SK-N-SH treated with all-trans-retinoic acid at 6 μM for 48 hours (cell line): ENCODE measurements at regions not wholly inside any gene's neighbourhood (a gene's known extent, or its start where the extent isn't known, plus 50 kb on each side); places are given as distances from the start of the nearest gene placed in this dataset.

Source experiments
- ATAC-seq: fragments of 200-7000 bp; cut with Tn5 transposase; 3 replicates; pipeline ENCODE4 v1.9.1; 2020; ENCODE audit warnings: mild to moderate bottlenecking, moderate library complexity
- ARNTL ChIP-seq: fragments of 450-650 bp; formaldehyde crosslinking; IDR thresholded peaks from 2 replicates; pipeline ENCODE4 v1.5.0; 2020; ENCODE audit warnings: low read depth, mild to moderate bottlenecking, moderate library complexity, borderline replicate concordance
- BACH2 ChIP-seq: fragments of 250-450 bp; sonication (Bioruptor Pico); IDR thresholded peaks from 2 replicates; pipeline ENCODE4 v1.9.0; 2021; ENCODE audit warnings: mild to moderate bottlenecking, borderline replicate concordance
- GLIS3 ChIP-seq: fragments of 250-450 bp; sonication (Bioruptor Pico); IDR thresholded peaks from 2 replicates; pipeline ENCODE4 v1.5.0; 2020; ENCODE audit warnings: mild to moderate bottlenecking, moderate library complexity
- ISL1 ChIP-seq: fragments of 250-450 bp; sonication (Bioruptor Pico); IDR thresholded peaks from 2 replicates; pipeline ENCODE4 v2.1.2; 2022; ENCODE audit warnings: mild to moderate bottlenecking, moderate library complexity
- OSR1 ChIP-seq: fragments of 250-450 bp; sonication (Bioruptor Pico); IDR thresholded peaks from 2 replicates; pipeline ENCODE4 v1.8.0; 2022; ENCODE audit warnings: moderate library complexity, mild to moderate bottlenecking, inconsistent platforms
- PPARA ChIP-seq: fragments of 250-450 bp; sonication (Bioruptor Pico); IDR thresholded peaks from 2 replicates; pipeline ENCODE4 v1.5.0; 2020; ENCODE audit warnings: mild to moderate bottlenecking, borderline replicate concordance
- RARB ChIP-seq: fragments of 250-450 bp; sonication (Bioruptor Pico); IDR thresholded peaks from 2 replicates; pipeline ENCODE4 v1.8.0; 2021; ENCODE audit warnings: mild to moderate bottlenecking, moderate library complexity
- TCF4 ChIP-seq: fragments of 250-450 bp; sonication (Bioruptor Pico); IDR thresholded peaks from 2 replicates; pipeline ENCODE4 v1.8.0; 2021; ENCODE audit warnings: mild to moderate bottlenecking, moderate library complexity, borderline replicate concordance
- TOX ChIP-seq: fragments of 250-450 bp; sonication (Bioruptor Pico); IDR thresholded peaks from 2 replicates; pipeline ENCODE4 v1.8.0; 2021; ENCODE audit warnings: mild to moderate bottlenecking, moderate library complexity, borderline replicate concordance
- ZFP3 ChIP-seq: fragments of 250-450 bp; sonication (Bioruptor Pico); IDR thresholded peaks from 2 replicates; pipeline ENCODE4 v1.5.0; 2020; ENCODE audit warnings: mild to moderate bottlenecking, moderate library complexity
- ZFP30 ChIP-seq: fragments of 450-650 bp; formaldehyde crosslinking; IDR thresholded peaks from 2 replicates; pipeline ENCODE4 v1.5.0; 2022; ENCODE audit warnings: mild to moderate bottlenecking, moderate library complexity
- ZNF565 ChIP-seq: fragments of 450-650 bp; formaldehyde crosslinking; conservative IDR thresholded peaks from 2 replicates; pipeline ENCODE4 v1.5.0; 2020; ENCODE audit warnings: low read depth, mild to moderate bottlenecking, moderate library complexity
- ZNF70 ChIP-seq: fragments of 450-650 bp; formaldehyde crosslinking; IDR thresholded peaks from 2 replicates; pipeline ENCODE4 v1.5.0; 2020; ENCODE audit warnings: mild to moderate bottlenecking, moderate library complexity
- ZNF8 ChIP-seq: fragments of 450-650 bp; formaldehyde crosslinking; IDR thresholded peaks from 2 replicates; pipeline ENCODE4 v1.5.0; 2020; ENCODE audit warnings: mild to moderate bottlenecking, moderate library complexity
- TF ChIP-seq, protein P1 (sequence below): fragments of 250-450 bp; sonication (Bioruptor Pico); IDR thresholded peaks from 2 replicates; pipeline ENCODE4 v1.8.0; 2021; ENCODE audit warnings: low read depth, mild to moderate bottlenecking, moderate library complexity, borderline replicate concordance
- TF ChIP-seq, protein P2 (sequence below): fragments of 250-450 bp; sonication (Bioruptor Pico); IDR thresholded peaks from 2 replicates; pipeline ENCODE4 v1.8.0; 2020; ENCODE audit warnings: mild to moderate bottlenecking, moderate library complexity, borderline replicate concordance
- TF ChIP-seq, protein P3 (sequence below): fragments of 250-450 bp; sonication (Bioruptor Pico); IDR thresholded peaks from 2 replicates; pipeline ENCODE4 v1.5.1; 2021; ENCODE audit warnings: mild to moderate bottlenecking, moderate library complexity
- TF ChIP-seq, protein P4 (sequence below): fragments of 250-450 bp; sonication (Bioruptor Pico); IDR thresholded peaks from 2 replicates; pipeline ENCODE4 v1.5.1; 2020; ENCODE audit warnings: low read depth, mild to moderate bottlenecking, moderate library complexity
- TF ChIP-seq, protein P5 (sequence below): fragments of 250-450 bp; sonication (Bioruptor Pico); IDR thresholded peaks from 2 replicates; pipeline ENCODE4 v1.5.0; 2020; ENCODE audit warnings: mild to moderate bottlenecking, moderate library complexity

DNA sequence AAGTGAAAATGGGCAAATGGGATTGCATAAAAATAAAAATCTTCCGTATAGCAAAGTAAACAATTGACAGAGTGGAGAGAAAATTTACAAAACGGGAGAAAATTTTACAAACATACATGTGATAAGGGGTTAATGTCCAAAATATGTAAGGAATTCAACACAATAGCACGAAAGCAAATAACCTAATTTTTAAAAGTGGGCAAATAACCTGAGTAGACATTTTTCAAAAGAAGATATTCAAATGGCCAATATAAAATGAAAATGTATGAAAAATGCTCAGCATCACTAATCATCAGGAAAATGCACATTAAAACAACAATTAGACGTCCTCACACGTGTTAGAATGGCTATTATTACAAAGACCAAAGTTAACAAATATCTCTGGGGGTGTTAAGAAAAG, 441.5 kb downstream of the HTR1B start:
- TF ChIP-seq, protein P1, sequence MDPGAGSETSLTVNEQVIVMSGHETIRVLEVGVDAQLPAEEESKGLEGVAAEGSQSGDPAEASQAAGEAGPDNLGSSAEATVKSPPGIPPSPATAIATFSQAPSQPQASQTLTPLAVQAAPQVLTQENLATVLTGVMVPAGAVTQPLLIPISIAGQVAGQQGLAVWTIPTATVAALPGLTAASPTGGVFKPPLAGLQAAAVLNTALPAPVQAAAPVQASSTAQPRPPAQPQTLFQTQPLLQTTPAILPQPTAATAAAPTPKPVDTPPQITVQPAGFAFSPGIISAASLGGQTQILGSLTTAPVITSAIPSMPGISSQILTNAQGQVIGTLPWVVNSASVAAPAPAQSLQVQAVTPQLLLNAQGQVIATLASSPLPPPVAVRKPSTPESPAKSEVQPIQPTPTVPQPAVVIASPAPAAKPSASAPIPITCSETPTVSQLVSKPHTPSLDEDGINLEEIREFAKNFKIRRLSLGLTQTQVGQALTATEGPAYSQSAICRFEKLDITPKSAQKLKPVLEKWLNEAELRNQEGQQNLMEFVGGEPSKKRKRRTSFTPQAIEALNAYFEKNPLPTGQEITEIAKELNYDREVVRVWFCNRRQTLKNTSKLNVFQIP, result no peak
- TF ChIP-seq BACH2 (CRISPR knock-in tag) (no peak), ZFP3 (CRISPR knock-in tag) (no peak), ZNF70 (CRISPR knock-in tag) (no peak), TOX (CRISPR knock-in tag) (no peak)
- no peak for ATAC-seq

DNA sequence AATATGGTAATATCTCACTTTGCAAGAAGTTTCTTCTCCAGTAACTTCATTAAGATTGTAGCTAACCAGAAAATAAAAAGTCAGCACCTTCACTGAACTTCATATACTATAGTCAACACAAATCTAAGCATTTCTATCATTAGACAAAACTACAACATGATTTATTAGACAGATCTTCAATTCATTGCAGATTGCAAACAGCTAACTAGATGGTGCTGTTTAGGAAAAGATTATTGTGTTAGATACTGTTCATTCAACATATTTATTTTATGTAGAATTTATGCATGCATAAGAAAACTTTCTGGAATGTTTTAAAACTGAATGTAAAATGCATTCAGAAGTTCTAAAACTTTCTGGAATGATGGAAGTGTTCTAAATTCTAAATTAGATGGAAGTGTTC, 442.1 kb downstream of the HTR1B start:
- ATAC-seq, result no peak

DNA sequence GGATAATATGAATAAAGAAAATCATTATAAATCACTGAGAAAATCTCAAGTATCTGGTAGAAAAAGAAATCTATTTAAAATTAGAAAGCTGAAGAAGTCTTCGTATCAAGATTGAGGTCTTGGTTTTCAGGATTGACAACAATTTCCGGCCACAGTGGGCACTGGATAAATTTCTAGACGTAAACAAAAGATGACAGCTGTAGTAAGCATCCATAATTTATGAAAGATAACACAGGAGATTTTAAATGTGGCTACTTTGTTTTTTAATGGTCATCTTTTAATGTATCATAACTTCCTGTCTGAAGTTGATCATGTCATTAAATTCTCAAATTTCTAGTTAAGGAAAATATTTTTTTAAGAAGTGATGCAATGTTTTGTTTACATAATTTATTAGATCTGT, 444.2 kb downstream of the HTR1B start:
- ATAC-seq, result no peak
- TF ChIP-seq, protein P1, result no peak
- TF ChIP-seq ZNF565 (no peak), TOX (CRISPR knock-in tag) (no peak), ZFP30 (CRISPR knock-in tag) (no peak), RARB (CRISPR knock-in tag) (no peak), GLIS3 (no peak), ISL1 (no peak), ZNF8 (no peak), ARNTL (no peak)
- TF ChIP-seq, all 23 proteins: peak for 0

More for the DNA sequence above, 442.1 kb downstream of the HTR1B start:
- TF ChIP-seq ARNTL, result no peak
- no peak for TF ChIP-seq PPARA (CRISPR knock-in tag)
- no peak for TF ChIP-seq GLIS3
- TF ChIP-seq, protein P2, sequence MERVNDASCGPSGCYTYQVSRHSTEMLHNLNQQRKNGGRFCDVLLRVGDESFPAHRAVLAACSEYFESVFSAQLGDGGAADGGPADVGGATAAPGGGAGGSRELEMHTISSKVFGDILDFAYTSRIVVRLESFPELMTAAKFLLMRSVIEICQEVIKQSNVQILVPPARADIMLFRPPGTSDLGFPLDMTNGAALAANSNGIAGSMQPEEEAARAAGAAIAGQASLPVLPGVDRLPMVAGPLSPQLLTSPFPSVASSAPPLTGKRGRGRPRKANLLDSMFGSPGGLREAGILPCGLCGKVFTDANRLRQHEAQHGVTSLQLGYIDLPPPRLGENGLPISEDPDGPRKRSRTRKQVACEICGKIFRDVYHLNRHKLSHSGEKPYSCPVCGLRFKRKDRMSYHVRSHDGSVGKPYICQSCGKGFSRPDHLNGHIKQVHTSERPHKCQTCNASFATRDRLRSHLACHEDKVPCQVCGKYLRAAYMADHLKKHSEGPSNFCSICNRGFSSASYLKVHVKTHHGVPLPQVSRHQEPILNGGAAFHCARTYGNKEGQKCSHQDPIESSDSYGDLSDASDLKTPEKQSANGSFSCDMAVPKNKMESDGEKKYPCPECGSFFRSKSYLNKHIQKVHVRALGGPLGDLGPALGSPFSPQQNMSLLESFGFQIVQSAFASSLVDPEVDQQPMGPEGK (CRISPR knock-in tag), result no peak
- no peak for TF ChIP-seq BACH2 (CRISPR knock-in tag)

DNA sequence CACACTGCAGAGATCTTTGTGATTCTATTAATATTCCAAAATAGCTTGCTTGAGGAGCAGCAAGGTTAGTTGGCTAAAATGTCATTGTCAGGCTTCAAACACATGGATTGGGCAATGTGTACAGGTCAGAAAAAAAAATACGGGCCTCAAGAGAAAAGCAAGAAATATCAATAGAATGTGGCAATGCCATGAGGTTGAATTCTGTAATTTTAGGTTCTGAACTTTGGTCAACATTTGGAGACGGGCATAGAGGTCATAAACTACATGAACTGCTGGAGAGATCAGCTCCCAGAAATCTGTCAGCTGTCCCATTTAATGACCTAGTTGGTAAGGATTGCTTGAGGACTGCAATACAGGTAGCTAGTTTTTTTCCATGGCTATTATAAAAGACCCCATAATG, 445.8 kb downstream of the HTR1B start:
- no peak for TF ChIP-seq ZFP30 (CRISPR knock-in tag)
- TF ChIP-seq ISL1, result no peak
- no peak for TF ChIP-seq GLIS3
- no peak for TF ChIP-seq ZNF565
- TF ChIP-seq, protein P2 (CRISPR knock-in tag), result no peak
- no peak for TF ChIP-seq ZNF70 (CRISPR knock-in tag)
- no peak for TF ChIP-seq OSR1 (CRISPR knock-in tag)
- TF ChIP-seq, protein P3, sequence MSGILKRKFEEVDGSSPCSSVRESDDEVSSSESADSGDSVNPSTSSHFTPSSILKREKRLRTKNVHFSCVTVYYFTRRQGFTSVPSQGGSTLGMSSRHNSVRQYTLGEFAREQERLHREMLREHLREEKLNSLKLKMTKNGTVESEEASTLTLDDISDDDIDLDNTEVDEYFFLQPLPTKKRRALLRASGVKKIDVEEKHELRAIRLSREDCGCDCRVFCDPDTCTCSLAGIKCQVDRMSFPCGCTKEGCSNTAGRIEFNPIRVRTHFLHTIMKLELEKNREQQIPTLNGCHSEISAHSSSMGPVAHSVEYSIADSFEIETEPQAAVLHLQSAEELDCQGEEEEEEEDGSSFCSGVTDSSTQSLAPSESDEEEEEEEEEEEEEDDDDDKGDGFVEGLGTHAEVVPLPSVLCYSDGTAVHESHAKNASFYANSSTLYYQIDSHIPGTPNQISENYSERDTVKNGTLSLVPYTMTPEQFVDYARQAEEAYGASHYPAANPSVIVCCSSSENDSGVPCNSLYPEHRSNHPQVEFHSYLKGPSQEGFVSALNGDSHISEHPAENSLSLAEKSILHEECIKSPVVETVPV (CRISPR knock-in tag), result no peak
- TF ChIP-seq ZNF8, result no peak
- TF ChIP-seq, protein P4, sequence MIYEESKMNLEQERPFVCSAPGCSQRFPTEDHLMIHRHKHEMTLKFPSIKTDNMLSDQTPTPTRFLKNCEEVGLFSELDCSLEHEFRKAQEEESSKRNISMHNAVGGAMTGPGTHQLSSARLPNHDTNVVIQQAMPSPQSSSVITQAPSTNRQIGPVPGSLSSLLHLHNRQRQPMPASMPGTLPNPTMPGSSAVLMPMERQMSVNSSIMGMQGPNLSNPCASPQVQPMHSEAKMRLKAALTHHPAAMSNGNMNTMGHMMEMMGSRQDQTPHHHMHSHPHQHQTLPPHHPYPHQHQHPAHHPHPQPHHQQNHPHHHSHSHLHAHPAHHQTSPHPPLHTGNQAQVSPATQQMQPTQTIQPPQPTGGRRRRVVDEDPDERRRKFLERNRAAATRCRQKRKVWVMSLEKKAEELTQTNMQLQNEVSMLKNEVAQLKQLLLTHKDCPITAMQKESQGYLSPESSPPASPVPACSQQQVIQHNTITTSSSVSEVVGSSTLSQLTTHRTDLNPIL (CRISPR knock-in tag), result no peak
- TF ChIP-seq TCF4 (CRISPR knock-in tag), result no peak
- TF ChIP-seq, protein P5, sequence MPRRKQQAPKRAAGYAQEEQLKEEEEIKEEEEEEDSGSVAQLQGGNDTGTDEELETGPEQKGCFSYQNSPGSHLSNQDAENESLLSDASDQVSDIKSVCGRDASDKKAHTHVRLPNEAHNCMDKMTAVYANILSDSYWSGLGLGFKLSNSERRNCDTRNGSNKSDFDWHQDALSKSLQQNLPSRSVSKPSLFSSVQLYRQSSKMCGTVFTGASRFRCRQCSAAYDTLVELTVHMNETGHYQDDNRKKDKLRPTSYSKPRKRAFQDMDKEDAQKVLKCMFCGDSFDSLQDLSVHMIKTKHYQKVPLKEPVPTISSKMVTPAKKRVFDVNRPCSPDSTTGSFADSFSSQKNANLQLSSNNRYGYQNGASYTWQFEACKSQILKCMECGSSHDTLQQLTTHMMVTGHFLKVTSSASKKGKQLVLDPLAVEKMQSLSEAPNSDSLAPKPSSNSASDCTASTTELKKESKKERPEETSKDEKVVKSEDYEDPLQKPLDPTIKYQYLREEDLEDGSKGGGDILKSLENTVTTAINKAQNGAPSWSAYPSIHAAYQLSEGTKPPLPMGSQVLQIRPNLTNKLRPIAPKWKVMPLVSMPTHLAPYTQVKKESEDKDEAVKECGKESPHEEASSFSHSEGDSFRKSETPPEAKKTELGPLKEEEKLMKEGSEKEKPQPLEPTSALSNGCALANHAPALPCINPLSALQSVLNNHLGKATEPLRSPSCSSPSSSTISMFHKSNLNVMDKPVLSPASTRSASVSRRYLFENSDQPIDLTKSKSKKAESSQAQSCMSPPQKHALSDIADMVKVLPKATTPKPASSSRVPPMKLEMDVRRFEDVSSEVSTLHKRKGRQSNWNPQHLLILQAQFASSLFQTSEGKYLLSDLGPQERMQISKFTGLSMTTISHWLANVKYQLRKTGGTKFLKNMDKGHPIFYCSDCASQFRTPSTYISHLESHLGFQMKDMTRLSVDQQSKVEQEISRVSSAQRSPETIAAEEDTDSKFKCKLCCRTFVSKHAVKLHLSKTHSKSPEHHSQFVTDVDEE (CRISPR knock-in tag), result no peak
- no peak for TF ChIP-seq BACH2 (CRISPR knock-in tag)
- no peak for TF ChIP-seq RARB (CRISPR knock-in tag)
- no peak for TF ChIP-seq PPARA (CRISPR knock-in tag)
- no peak for ATAC-seq
